ENCODE measurements at regions not wholly inside any gene's neighbourhood (a gene's known extent, or its start where the extent isn't known, plus 50 kb on each side); places are given as distances from the start of the nearest gene placed in this dataset.

GRCh38 chr22:47694536-47695130 lies 932.2 kb downstream of the TBC1D22A start:
- no peak for DNase-seq (ENCODE audit: low read depth in 2 of 2)

GRCh38 chr22:47693606-47694005 lies 931.2 kb downstream of the TBC1D22A start:
- DNase-seq (ENCODE audit: low read depth in 2 of 2): no peak

GRCh38 chr22:47692811-47693210 lies 930.4 kb downstream of the TBC1D22A start:
- no peak for DNase-seq (ENCODE audit: low read depth in 2 of 2)

- DNase-seq (ENCODE audit: low read depth in 2 of 2): no peak
Observed at GRCh38 chr22:47691152-47691895, 928.9 kb downstream of the TBC1D22A start.

- no peak for DNase-seq (ENCODE audit: low read depth in 2 of 2)
Observed at GRCh38 chr22:47690586-47690985, 928.1 kb downstream of the TBC1D22A start.

- DNase-seq (ENCODE audit: low read depth in 2 of 2): no peak
Observed at GRCh38 chr22:47690166-47690565, 927.7 kb downstream of the TBC1D22A start.

GRCh38 chr22:47687776-47688175 lies 925.3 kb downstream of the TBC1D22A start:
- DNase-seq (ENCODE audit: low read depth in 2 of 2): no peak

GRCh38 chr22:47687346-47687655 lies 924.9 kb downstream of the TBC1D22A start:
- no peak for DNase-seq (ENCODE audit: low read depth in 2 of 2)

GRCh38 chr22:47686594-47687345 lies 924.3 kb downstream of the TBC1D22A start:
- no peak for DNase-seq (ENCODE audit: low read depth in 2 of 2)

GRCh38 chr22:47681411-47682165 lies 919.1 kb downstream of the TBC1D22A start:
- no peak for DNase-seq (ENCODE audit: low read depth in 2 of 2)

GRCh38 chr22:47678636-47679287 lies 916.3 kb downstream of the TBC1D22A start:
- no peak for DNase-seq (ENCODE audit: low read depth in 2 of 2)

- no peak for DNase-seq (ENCODE audit: low read depth in 2 of 2)
Observed at GRCh38 chr22:47678048-47678447, 915.6 kb downstream of the TBC1D22A start.

GRCh38 chr22:47676685-47677084 lies 914.2 kb downstream of the TBC1D22A start:
- no peak for DNase-seq (ENCODE audit: low read depth in 2 of 2)

GRCh38 chr22:47674600-47674999 lies 912.1 kb downstream of the TBC1D22A start:
- no peak for DNase-seq (ENCODE audit: low read depth in 2 of 2)

- no peak for DNase-seq (ENCODE audit: low read depth in 2 of 2)
Observed at GRCh38 chr22:47673557-47673956, 911.1 kb downstream of the TBC1D22A start.

- DNase-seq (ENCODE audit: low read depth in 2 of 2): no peak
Observed at GRCh38 chr22:47672526-47672925, 910.1 kb downstream of the TBC1D22A start.

- DNase-seq (ENCODE audit: low read depth in 2 of 2): no peak
Observed at GRCh38 chr22:47665151-47665550, 902.7 kb downstream of the TBC1D22A start.

GRCh38 chr22:47663615-47664605 lies 901.5 kb downstream of the TBC1D22A start:
- DNase-seq (ENCODE audit: low read depth in 2 of 2): no peak

GRCh38 chr22:47659467-47660223 lies 897.2 kb downstream of the TBC1D22A start:
- no peak for DNase-seq (ENCODE audit: low read depth in 2 of 2)

GRCh38 chr22:47658182-47658581 lies 895.7 kb downstream of the TBC1D22A start:
- DNase-seq (ENCODE audit: low read depth in 2 of 2): no peak
